HG02852 (cell line): ENCODE measurements at regions not wholly inside any gene's neighbourhood (a gene's known extent, or its start where the extent isn't known, plus 50 kb on each side); places are given as distances from the start of the nearest gene placed in this dataset.
"Not testable (repeated sequence)": the region's sequence is repeated elsewhere in the genome, so short reads cannot be mapped to it uniquely, and the experiment has no call there.

Experiments used
- ATAC-seq: cut with Tn5 transposase; IDR thresholded peaks from one replicate; pipeline ENCODE4 v1.9.1; 2021; ENCODE audit warnings: mild to moderate bottlenecking, moderate library complexity; ENCODE audit not compliant: unreplicated experiment

DNA sequence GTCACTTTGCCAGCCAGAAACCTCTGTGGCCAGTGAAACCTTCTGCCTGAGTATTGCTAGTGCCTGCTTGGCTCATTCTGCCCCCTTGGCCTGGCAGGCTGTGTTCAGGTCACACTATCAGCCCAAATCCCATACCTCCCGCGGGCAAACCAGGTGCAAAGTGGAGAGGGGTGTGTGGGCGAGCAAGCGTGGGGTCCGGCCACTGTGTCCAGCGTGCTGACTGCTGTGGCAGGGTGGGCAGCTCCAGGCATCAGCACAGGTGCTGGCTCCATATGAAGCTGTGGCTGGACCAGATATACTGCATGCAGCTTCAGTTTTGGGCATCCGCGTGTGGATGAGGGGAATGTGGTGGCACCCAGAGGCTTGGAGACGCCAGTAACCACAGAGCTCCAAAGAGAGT lies 576.5 kb upstream of the EDIL3 start:
- no peak for ATAC-seq

DNA sequence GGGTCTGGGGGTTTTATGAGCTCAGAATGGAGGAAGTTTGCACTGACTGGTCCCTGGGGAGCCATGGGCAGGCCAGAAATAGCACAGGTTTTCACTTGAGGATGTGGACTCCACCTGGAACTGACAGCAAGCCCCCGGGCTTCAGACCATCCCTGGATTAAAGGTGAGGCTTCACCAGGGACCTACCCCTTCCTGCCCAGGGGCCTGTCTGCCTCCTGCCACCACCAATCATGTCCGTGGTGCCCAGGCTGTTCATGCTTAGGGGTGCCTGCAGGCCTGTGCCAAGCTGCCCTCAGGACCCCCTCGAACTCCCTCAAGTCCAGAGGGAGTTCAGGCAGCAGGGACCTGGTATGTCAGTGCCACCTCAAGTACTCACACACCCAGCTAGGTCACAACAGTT lies 577.2 kb upstream of the EDIL3 start:
- no peak for ATAC-seq

DNA sequence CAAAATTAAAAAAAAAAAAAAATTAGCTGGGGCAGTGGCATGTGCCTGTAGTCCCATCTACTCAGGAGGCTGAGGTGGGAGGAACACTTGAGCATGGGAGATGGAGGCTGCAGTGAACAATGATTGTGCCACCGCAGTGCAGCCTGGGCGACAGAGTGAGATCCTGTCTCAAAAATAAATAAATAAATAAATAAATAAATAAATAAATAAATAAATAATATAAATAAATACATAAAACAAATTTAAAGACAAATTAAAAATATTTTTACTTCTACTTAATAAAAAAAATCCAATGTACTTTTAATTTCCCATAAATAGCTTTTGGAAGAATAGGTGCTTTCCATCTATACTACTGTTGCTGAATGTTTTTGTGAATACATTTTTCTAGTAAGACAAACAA lies 598.4 kb upstream of the EDIL3 start:
- no peak for ATAC-seq

DNA sequence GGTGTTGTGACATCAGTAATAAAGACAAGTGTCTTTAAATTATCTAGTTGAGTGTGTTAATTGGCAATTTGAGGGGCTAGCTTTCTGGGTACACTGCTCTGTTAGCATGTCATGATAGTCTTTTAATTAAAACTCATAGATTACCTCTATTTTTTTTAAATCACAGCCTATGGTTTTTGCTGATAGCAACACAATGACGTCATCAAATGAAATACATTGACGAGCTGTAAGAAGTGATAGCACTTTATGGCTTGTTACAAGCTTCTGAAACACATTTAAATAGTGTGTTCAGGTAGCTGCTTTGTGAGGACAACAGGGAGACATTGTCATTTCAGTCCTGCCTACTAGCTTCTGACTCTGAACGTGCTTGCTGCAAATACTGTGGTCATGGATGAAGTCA lies 600.5 kb upstream of the EDIL3 start:
- no peak for ATAC-seq

DNA sequence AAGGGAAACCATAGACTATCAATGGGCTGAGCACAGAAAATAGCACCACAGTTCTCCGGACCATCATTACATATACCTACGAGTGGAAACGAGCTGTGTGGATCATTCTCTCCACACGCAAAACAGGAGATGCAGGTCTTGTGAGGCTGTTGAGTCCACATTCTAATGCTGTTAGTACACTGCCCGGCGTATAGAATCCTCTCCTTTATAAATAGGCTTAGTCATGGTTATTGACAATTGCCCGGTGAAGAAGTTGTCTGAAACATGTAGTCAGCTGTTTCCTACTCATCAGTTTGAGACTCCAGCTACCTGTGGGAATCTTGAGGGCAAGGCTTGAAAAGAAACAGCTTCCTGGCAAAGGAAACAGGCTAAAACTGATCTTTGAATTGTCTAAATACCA lies 602.0 kb upstream of the EDIL3 start:
- ATAC-seq = no peak

DNA sequence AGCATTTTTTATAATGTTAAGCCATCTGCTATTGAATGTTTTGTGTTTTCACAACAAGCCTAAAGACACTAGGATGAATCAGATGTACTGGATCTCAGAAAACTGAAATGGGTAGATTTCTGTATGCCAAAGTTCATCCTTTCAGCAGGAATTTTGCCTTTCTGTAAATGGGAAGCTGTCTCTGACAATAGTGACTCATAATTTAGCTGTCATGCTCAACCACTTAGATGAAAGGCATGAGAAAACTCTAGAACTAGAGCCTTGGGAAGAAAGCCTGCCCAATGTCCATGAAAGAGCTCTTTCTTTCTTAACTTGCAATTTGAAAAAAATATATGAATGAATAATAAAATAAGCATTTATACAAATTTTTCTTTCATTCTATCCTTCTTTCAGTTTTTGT lies 616.0 kb upstream of the EDIL3 start:
- ATAC-seq = no peak

GRCh38 chr5:85002026-85002425 lies 617.3 kb upstream of the EDIL3 start:
- not testable (repeated sequence) for ATAC-seq

GRCh38 chr5:85010014-85010562 lies 625.4 kb upstream of the EDIL3 start:
- no peak for ATAC-seq

DNA sequence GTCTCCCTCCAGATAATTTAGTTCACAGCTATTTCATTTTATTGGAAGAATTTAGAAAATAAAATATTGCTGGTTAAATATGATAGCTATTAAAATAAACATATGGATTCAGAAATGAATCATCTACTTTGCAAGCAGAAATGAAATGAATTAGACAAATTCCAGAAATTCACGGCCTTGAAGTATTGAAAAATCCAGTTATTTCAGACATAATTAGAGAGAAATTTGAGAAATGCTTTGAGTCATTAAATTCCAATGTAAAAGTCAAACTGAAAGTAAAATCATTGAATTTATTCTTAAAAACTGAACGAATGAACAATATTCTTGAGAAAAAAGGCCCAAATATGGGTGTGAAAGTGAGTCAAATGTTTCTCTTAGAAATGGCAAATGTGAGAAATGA lies 632.6 kb upstream of the EDIL3 start:
- ATAC-seq = no peak

DNA sequence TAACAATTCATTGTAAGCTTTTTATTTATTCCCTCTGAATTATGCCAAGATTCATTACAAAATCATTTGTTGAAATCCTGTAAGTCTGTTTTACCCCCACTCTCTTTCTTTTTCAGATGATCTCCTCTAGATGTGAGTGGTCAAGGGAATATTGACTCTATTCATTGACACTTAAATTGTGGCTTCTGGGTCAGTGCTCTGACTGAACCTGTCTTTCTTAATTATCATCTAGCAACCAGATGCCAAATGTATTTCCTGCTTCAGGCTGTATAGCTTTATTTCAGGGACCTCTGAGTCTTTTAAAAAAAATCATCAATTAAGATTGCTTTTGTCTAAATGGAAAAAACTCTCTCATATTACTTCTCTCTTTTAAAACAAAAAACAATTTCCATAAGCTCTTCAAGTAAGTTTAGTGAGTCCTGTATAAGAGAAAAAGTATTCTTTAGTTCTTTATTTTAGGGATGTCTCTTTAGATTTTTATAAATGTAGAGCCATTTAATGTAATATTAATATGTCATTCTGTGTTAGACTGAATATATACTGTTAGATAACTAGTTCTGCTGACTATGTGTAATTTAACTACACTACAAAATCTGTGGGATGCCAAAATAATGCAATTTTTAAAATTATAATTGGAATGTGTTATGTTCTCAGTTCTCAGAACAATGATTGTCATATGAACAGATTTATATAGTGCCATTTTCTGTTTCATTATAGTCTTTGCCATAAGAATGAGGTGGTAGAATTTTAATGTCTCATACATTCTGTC lies 645.8 kb upstream of the EDIL3 start:
- no peak for ATAC-seq

DNA sequence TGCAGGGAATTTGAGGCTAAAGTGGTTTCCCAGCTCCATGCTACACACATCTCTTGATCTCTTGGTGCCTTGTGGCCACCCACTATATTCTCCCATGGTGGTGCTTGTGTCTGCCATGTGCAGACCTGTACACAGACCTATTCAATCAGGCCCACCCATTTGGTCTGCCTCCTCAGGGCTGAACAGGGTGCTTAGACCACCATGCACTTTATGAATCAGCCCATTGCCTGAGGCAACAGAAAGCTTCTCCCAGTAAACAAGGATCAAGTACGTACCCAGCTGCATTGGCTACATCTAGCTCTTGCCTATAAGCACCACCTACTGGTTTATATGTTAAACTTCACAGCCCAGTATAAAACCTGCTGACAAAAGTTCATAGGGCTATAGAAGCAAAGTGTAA lies 664.3 kb upstream of the EDIL3 start:
- ATAC-seq = no peak

- no peak for ATAC-seq
Observed at GRCh38 chr5:85052826-85053225, 668.1 kb upstream of the EDIL3 start.

GRCh38 chr5:85069659-85070640 lies 685.3 kb upstream of the EDIL3 start:
- ATAC-seq = no peak

DNA sequence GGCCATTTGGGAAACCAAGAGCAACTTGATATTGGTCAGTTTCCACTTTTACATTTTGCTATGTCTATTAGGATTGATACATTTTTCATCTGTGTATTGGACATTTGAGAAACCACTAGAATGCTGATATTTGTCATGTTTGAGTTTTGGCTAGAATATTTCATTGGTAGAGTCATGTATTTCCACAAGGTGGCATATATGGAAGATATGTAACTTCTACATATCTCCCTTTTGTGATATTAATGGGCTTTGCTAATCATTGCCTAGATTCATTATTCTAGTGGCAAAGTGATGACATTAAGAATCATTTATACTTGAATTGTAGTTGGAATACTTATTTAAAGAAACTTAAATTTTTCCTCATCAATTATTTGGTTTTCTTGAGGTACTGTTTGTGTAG lies 692.9 kb upstream of the EDIL3 start:
- no peak for ATAC-seq

DNA sequence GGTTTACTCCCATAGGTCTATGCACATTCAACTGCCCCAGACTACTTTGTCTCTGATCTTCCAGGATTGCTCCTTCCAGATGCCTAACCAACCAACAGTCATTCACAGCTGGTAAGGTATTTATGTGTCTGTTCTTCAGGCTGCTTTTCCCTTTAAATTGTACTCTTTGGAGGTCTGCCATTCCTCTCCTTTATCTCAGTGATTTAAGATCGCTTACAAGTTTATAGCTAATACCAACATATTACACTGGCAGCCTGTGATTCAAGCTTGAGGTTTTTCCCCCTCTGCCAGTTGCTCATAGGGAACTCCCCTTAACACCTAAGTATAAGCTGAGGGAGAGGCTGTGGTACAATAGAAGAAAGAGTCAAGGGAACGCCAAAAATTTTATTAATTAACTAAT lies 711.7 kb upstream of the EDIL3 start:
- no peak for ATAC-seq

- ATAC-seq = no peak
Observed at GRCh38 chr5:85108471-85108870, 723.8 kb upstream of the EDIL3 start.

GRCh38 chr5:85109616-85110015 lies 724.9 kb upstream of the EDIL3 start:
- ATAC-seq = no peak

DNA sequence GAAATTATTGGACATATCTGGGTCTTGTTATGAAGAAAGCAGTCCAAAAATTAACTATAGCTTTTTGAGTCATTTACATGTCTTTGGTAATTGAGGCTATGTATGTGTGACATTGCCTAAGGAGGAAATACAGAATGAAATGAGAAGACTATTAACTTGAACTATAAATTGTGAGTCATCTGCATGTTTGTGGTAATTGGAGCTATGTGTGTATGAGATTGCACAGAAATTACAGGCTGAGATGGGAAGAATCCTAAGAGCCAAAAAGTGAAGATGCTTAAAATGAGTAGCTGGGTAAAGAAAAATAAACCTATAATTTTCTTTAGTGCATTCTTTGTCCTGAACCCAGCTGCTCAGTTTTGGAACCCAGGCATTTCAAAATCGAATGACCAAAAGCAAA lies 747.6 kb upstream of the EDIL3 start:
- no peak for ATAC-seq

- ATAC-seq = no peak
Observed at GRCh38 chr5:85140471-85140870, 755.8 kb upstream of the EDIL3 start.

DNA sequence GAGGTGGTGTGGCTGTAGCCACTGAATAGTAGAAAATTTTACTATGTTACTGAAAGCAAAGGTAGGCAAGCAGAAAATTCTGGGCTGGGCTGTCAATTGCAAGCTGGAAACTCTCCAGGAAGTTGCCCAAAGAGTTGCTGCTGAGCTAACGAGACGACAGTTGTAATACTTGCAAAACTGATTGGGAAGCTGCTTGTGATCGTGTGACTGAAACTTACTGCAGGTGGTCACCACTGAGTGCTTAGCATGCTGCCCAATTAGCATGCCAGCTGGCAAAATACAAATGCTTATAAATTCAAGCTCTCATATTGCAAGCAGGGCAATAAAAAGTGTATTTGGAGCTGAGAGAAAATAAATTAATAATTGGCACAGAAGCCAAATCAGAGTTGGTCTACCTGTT lies 758.5 kb upstream of the EDIL3 start:
- ATAC-seq = no peak

- ATAC-seq = no peak
Observed at GRCh38 chr5:85148701-85149100, 764.0 kb upstream of the EDIL3 start.

- ATAC-seq = no peak
Observed at GRCh38 chr5:85159395-85159794, 774.7 kb upstream of the EDIL3 start.
